KMS-11 (cell line): ENCODE measurements at regions not wholly inside any gene's neighbourhood (a gene's known extent, or its start where the extent isn't known, plus 50 kb on each side); places are given as distances from the start of the nearest gene placed in this dataset.

ENCODE experiments used
- H2AFZ ChIP-seq: fragments of 200-600 bp; sonication (generic); 2 replicates; pipeline ENCODE4 v1.6.1; 2016; ENCODE audit warnings: antibody characterized with exemption, mixed run types, low read depth
- H3K27ac ChIP-seq: fragments of 200-600 bp; sonication (generic); 2 replicates; pipeline ENCODE4 v1.6.1; 2016; ENCODE audit warnings: mild to moderate bottlenecking, mixed run types
- H3K27me3 ChIP-seq: fragments of 200-600 bp; sonication (generic); 2 replicates; pipeline ENCODE4 v1.6.1; 2017; ENCODE audit warnings: mild to moderate bottlenecking, low read depth, mixed run types, moderate library complexity; ENCODE audit not compliant: insufficient read depth
- H3K36me3 ChIP-seq: fragments of 200-600 bp; sonication (generic); 2 replicates; pipeline ENCODE4 v1.6.1; 2017; ENCODE audit warnings: mild to moderate bottlenecking, mixed run types; ENCODE audit not compliant: insufficient read depth
- H3K4me1 ChIP-seq: fragments of 200-600 bp; sonication (generic); 2 replicates; pipeline ENCODE4 v1.6.1; 2016; ENCODE audit warnings: mild to moderate bottlenecking, low read depth, mixed run types; ENCODE audit not compliant: poor library complexity, severe bottlenecking
- H3K4me2 ChIP-seq: fragments of 200-600 bp; sonication (generic); 2 replicates; pipeline ENCODE4 v1.7.0; 2016; ENCODE audit warnings: mild to moderate bottlenecking, mixed run types
- H3K4me3 ChIP-seq: fragments of 200-600 bp; sonication (generic); IDR thresholded peaks from 2 replicates; pipeline ENCODE4 v1.6.1; 2017; ENCODE audit warnings: low read depth, low read length, mixed read lengths; ENCODE audit not compliant: insufficient read depth
- H3K79me2 ChIP-seq: fragments of 200-600 bp; sonication (generic); 2 replicates; pipeline ENCODE4 v1.6.1; 2016; ENCODE audit warnings: low read depth, mixed run types; ENCODE audit not compliant: insufficient read depth
- H3K9ac ChIP-seq: fragments of 200-600 bp; sonication (generic); 2 replicates; pipeline ENCODE4 v1.6.1; 2016; ENCODE audit warnings: mild to moderate bottlenecking, mixed run types
- H4K20me1 ChIP-seq: fragments of 200-600 bp; sonication (generic); 2 replicates; pipeline ENCODE4 v1.6.1; 2016; ENCODE audit warnings: mild to moderate bottlenecking, mixed run types; ENCODE audit not compliant: insufficient read depth
- CTCF ChIP-seq: fragments of 200-600 bp; sonication (generic); conservative IDR thresholded peaks from 2 replicates; pipeline ENCODE4 v1.6.1; 2017; ENCODE audit warnings: low read depth, mild to moderate bottlenecking, antibody characterized with exemption, low read length, moderate library complexity, mixed read lengths

DNA sequence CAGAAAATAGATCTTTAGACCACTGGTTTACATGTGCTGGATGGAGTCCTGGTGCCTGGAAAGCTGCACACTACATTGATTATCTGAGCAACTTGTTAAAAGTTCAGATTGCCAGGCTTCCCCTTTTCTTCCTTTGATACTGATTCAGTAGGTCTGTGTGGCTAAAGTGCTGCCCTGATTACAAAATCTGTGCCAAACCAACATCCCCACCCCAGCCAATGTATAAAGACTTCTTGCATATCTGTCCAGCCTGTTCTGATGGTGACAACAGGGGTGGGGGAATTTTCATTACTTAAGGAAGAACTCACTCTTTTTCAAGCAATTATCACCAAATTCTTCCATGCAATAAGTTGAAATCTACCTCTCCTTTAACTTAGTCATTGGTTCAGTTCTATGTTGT is 135.5 kb downstream of the TNFSF18 start:
- no peak overlapping the region for H3K9ac ChIP-seq
- no peaks in the 10 kb centered on the region for H3K36me3 ChIP-seq
- H3K27me3 ChIP-seq, result no peaks in the 10 kb centered on the region
- H3K79me2 ChIP-seq, result no peaks in the 10 kb centered on the region
- no peak overlapping the region for H3K4me3 ChIP-seq
- H4K20me1 ChIP-seq, result no peaks in the 10 kb centered on the region
- H3K4me2 ChIP-seq, result no peak overlapping the region
- H3K27ac ChIP-seq, result no peak overlapping the region
- H3K4me1 ChIP-seq, result no peaks in the 10 kb centered on the region
- no peak overlapping the region for H2AFZ ChIP-seq
- no peak for TF ChIP-seq CTCF

GRCh38 chr1:172916116-172916515 is 134.6 kb downstream of the TNFSF18 start:
- H3K4me3 ChIP-seq, result no peak overlapping the region
- no peaks in the 10 kb centered on the region for H3K27me3 ChIP-seq
- H3K4me2 ChIP-seq, result no peak overlapping the region
- H3K9ac ChIP-seq, result no peak overlapping the region
- no peaks in the 10 kb centered on the region for H3K4me1 ChIP-seq
- no peaks in the 10 kb centered on the region for H3K79me2 ChIP-seq
- H4K20me1 ChIP-seq, result no peaks in the 10 kb centered on the region
- H3K27ac ChIP-seq, result no peak overlapping the region
- H3K36me3 ChIP-seq, result no peaks in the 10 kb centered on the region
- no peak for TF ChIP-seq CTCF
- H2AFZ ChIP-seq, result no peak overlapping the region

- Histone ChIP-seq H2AFZ (no peak overlapping the region), H3K4me3 (no peak overlapping the region), H3K27ac (no peak overlapping the region), H3K4me1 (no peaks in the 10 kb centered on the region), H3K9ac (no peak overlapping the region), H3K4me2 (no peak overlapping the region), H3K36me3 (no peaks in the 10 kb centered on the region), H3K27me3 (no peaks in the 10 kb centered on the region), H3K79me2 (no peaks in the 10 kb centered on the region), H4K20me1 (no peaks in the 10 kb centered on the region)
- no peak for TF ChIP-seq CTCF
Measured at GRCh38 chr1:172917972-172918371, 132.8 kb downstream of the TNFSF18 start.

DNA sequence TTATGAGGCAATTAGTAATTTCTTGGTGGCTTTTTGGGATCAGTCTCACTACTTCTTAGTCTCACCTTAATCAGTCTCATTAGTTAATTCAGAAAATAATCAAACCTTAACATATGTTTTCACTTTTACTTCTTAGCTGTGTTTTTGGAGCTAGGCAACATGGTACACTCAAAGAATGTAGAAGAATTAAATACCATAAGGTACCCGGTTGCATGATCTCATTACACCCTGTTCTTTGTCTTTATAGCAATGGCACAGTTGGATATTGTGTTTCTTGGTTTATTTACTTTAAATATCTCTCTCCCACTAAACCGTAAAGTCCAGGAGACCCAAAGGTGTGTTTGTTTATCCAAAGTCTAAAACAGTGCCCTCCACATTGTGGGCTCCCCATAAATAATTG is 132.3 kb downstream of the TNFSF18 start:
- Histone ChIP-seq H3K27ac (no peak overlapping the region), H3K79me2 (no peaks in the 10 kb centered on the region), H3K27me3 (no peaks in the 10 kb centered on the region), H3K4me2 (no peak overlapping the region), H3K9ac (no peak overlapping the region), H3K4me3 (no peak overlapping the region), H2AFZ (no peak overlapping the region), H4K20me1 (no peaks in the 10 kb centered on the region), H3K4me1 (no peaks in the 10 kb centered on the region), H3K36me3 (no peaks in the 10 kb centered on the region)
- no peak for TF ChIP-seq CTCF

GRCh38 chr1:172926070-172926469 is 124.7 kb downstream of the TNFSF18 start:
- Histone ChIP-seq H4K20me1 (no peaks in the 10 kb centered on the region), H3K27me3 (no peaks in the 10 kb centered on the region), H3K9ac (no peak overlapping the region), H3K4me1 (no peaks in the 10 kb centered on the region), H3K4me3 (no peak overlapping the region), H2AFZ (no peak overlapping the region), H3K79me2 (no peaks in the 10 kb centered on the region), H3K27ac (no peak overlapping the region), H3K36me3 (no peaks in the 10 kb centered on the region), H3K4me2 (no peak overlapping the region)
- no peak for TF ChIP-seq CTCF
